GM23338 (cell line): ENCODE measurements at regions not wholly inside any gene's neighbourhood (a gene's known extent, or its start where the extent isn't known, plus 50 kb on each side); places are given as distances from the start of the nearest gene placed in this dataset.

Source experiments
- ATAC-seq: fragments of 200-7000 bp; cut with Tn5 transposase; 3 replicates; pipeline ENCODE4 v1.9.1; 2020
- DNase-seq: peaks from one replicate; pipeline ENCODE4 v3.0.0-alpha.2; 2015; ENCODE audit warnings: low spot score
- H2AFZ ChIP-seq: fragments of 200-600 bp; sonication (generic); 2 replicates; pipeline ENCODE4 v1.8.0; 2016; ENCODE audit warnings: antibody characterized with exemption, mild to moderate bottlenecking, moderate library complexity
- H3F3A ChIP-seq: fragments of 200-600 bp; sonication (generic); replicated peaks from 2 replicates; pipeline ENCODE4 v1.8.0; 2017; ENCODE audit warnings: antibody characterized with exemption, mixed run types, low read depth
- H3K27ac ChIP-seq: fragments of 200-600 bp; sonication (generic); 2 replicates; pipeline ENCODE4 v1.6.1; 2016; ENCODE audit warnings: low read depth
- H3K27me3 ChIP-seq: fragments of 200-600 bp; sonication (generic); 2 replicates; pipeline ENCODE4 v1.8.0; 2016; ENCODE audit warnings: mild to moderate bottlenecking, mixed run types, moderate library complexity; ENCODE audit not compliant: insufficient read depth
- H3K36me3 ChIP-seq: fragments of 200-600 bp; sonication (generic); 2 replicates; pipeline ENCODE4 v1.8.0; 2016; ENCODE audit warnings: mild to moderate bottlenecking; ENCODE audit not compliant: insufficient read depth
- H3K4me1 ChIP-seq: fragments of 200-600 bp; sonication (generic); 2 replicates; pipeline ENCODE4 v1.8.0; 2016; ENCODE audit warnings: mild to moderate bottlenecking, moderate library complexity; ENCODE audit not compliant: insufficient read depth
- H3K4me2 ChIP-seq: fragments of 200-600 bp; sonication (generic); 2 replicates; pipeline ENCODE4 v1.7.1; 2017; ENCODE audit warnings: mixed run types
- H3K4me3 ChIP-seq: fragments of 200-600 bp; sonication (generic); 2 replicates; pipeline ENCODE4 v1.6.1; 2016; ENCODE audit warnings: mixed run types
- H3K79me2 ChIP-seq: fragments of 200-600 bp; sonication (generic); replicated peaks from 2 replicates; pipeline ENCODE4 v1.8.0; 2017; ENCODE audit warnings: mild to moderate bottlenecking; ENCODE audit not compliant: insufficient read depth
- H3K9me2 ChIP-seq: fragments of 200-600 bp; sonication (generic); 2 replicates; pipeline ENCODE4 v1.8.0; 2017; ENCODE audit not compliant: insufficient read depth
- H4K20me1 ChIP-seq: fragments of 200-600 bp; sonication (generic); replicated peaks from 2 replicates; pipeline ENCODE4 v1.8.0; 2017; ENCODE audit warnings: mild to moderate bottlenecking; ENCODE audit not compliant: insufficient read depth
- H3K27ac Mint-ChIP-seq: 2 replicates; pipeline ENCODE4 v1.8.0; 2020; ENCODE audit warnings: inconsistent platforms, mild to moderate bottlenecking, moderate library complexity, mixed read lengths
- H3K27me3 Mint-ChIP-seq: 3 replicates; pipeline ENCODE4 v1.8.0; 2022; ENCODE audit warnings: low read depth, mild to moderate bottlenecking, moderate library complexity, mixed read lengths, inconsistent platforms; ENCODE audit not compliant: insufficient read depth, poor library complexity
- H3K36me3 Mint-ChIP-seq: 3 replicates; pipeline ENCODE4 v1.8.0; 2021; ENCODE audit warnings: low read depth, mild to moderate bottlenecking, inconsistent platforms, moderate library complexity, mixed read lengths
- H3K4me1 Mint-ChIP-seq: 3 replicates; pipeline ENCODE4 v1.8.0; 2020; ENCODE audit warnings: mild to moderate bottlenecking, inconsistent platforms, mixed read lengths
- H3K4me3 Mint-ChIP-seq: 3 replicates; pipeline ENCODE4 v1.8.0; 2021; ENCODE audit warnings: moderate library complexity, mild to moderate bottlenecking, inconsistent platforms, mixed read lengths
- H3K9me3 Mint-ChIP-seq: 3 replicates; pipeline ENCODE4 v1.8.0; 2020; ENCODE audit warnings: moderate library complexity, mild to moderate bottlenecking, inconsistent platforms, mixed read lengths
- CREB1 ChIP-seq: fragments of 250-450 bp; sonication (Bioruptor Pico); IDR thresholded peaks from 2 replicates; pipeline ENCODE4 v1.5.0; 2020; ENCODE audit warnings: low read depth, mild to moderate bottlenecking, moderate library complexity
- EZH2 ChIP-seq: fragments of 200-600 bp; sonication (generic); IDR thresholded peaks from one replicate; pipeline ENCODE4 v1.8.0; 2017; ENCODE audit warnings: antibody characterized with exemption, mild to moderate bottlenecking, low read depth; ENCODE audit not compliant: unreplicated experiment
- EZH2phosphoT487 ChIP-seq: fragments of 200-600 bp; sonication (generic); IDR thresholded peaks from one replicate; pipeline ENCODE4 v1.8.1; 2018; ENCODE audit warnings: antibody characterized with exemption; ENCODE audit not compliant: unreplicated experiment
- JUNB ChIP-seq: IDR thresholded peaks from one replicate; pipeline ENCODE4 v1.6.1; 2016; ENCODE audit warnings: antibody characterized with exemption; ENCODE audit not compliant: unreplicated experiment
- NANOG ChIP-seq: IDR thresholded peaks from 2 replicates; pipeline ENCODE4 v1.6.1; 2016; ENCODE audit warnings: antibody characterized with exemption, borderline replicate concordance
- POLR2AphosphoS5 ChIP-seq: IDR thresholded peaks from 2 replicates; pipeline ENCODE4 v1.6.1; 2016; ENCODE audit warnings: antibody characterized with exemption, low read depth
- STAT1 ChIP-seq: IDR thresholded peaks from one replicate; pipeline ENCODE4 v1.6.1; 2016; ENCODE audit warnings: antibody characterized with exemption; ENCODE audit not compliant: unreplicated experiment
- ZNF114 ChIP-seq: fragments of 250-450 bp; sonication (Bioruptor Pico); IDR thresholded peaks from 2 replicates; pipeline ENCODE4 v1.5.0; 2020; ENCODE audit warnings: mild to moderate bottlenecking, moderate library complexity
- ZNF331 ChIP-seq: fragments of 250-450 bp; sonication (Bioruptor Pico); IDR thresholded peaks from 2 replicates; pipeline ENCODE4 v1.5.0; 2020; ENCODE audit warnings: low read depth, mild to moderate bottlenecking, moderate library complexity
- TF ChIP-seq, protein P1 (sequence below): IDR thresholded peaks from one replicate; pipeline ENCODE4 v1.6.1; 2018; ENCODE audit warnings: antibody characterized with exemption; ENCODE audit not compliant: unreplicated experiment
- TF ChIP-seq, protein P2 (sequence below): IDR thresholded peaks from 2 replicates; pipeline ENCODE4 v1.6.1; 2016; ENCODE audit warnings: antibody characterized with exemption
- TF ChIP-seq, protein P3 (sequence below): fragments of 250-450 bp; sonication (Bioruptor Pico); IDR thresholded peaks from 2 replicates; pipeline ENCODE4 v1.5.0; 2020; ENCODE audit warnings: mild to moderate bottlenecking, moderate library complexity
- TF ChIP-seq, protein P4 (sequence below), 2 experiments: fragments of 200-600 bp in 1 of 2; sonication (generic) in 1 of 2; conservative IDR thresholded peaks; 2 replicates each; pipeline versions ENCODE4 v1.5.1 to v1.6.1; 2016 to 2017; ENCODE audit warnings: antibody characterized with exemption in 2 of 2, low read depth in 2 of 2, mild to moderate bottlenecking in 2 of 2, moderate library complexity in 1 of 2

DNA sequence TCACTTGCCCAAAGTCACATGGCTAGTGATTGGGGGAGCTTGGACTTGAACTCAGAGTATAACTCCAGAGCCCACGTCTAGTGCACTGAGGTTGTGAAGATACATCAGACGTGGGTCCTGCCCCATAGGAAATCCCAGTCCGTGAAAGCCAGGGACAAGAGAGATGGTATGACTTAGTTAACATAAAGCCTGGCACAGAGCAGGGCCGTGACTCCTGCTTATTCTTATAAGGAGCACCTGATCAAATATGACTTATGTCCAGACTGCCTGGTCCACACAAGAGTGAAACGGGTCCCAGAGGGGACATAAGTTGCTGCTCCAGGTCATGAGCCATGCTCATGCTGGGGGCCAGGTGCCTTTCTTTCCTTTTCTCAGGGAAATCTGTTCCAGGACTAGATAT, 166.3 kb upstream of the USP24 start:
- H3K9me2 ChIP-seq = no peaks in the 10 kb centered on the region
- peaks cover 3% of the 10 kb centered on the region for H3K27me3 Mint-ChIP-seq
- no peaks in the 10 kb centered on the region for H3K27me3 ChIP-seq
- no peaks in the 10 kb centered on the region for H3K79me2 ChIP-seq
- H3F3A ChIP-seq = no peaks in the 10 kb centered on the region
- H2AFZ ChIP-seq = no peak overlapping the region
- H3K4me2 ChIP-seq = no peak overlapping the region
- H3K36me3 ChIP-seq = no peaks in the 10 kb centered on the region
- H3K9me3 Mint-ChIP-seq = no peaks in the 10 kb centered on the region; the same call in 2 of the 3 replicates
- no peak overlapping the region for H3K27ac ChIP-seq
- TF ChIP-seq ZNF331 (CRISPR knock-in tag) (no peak), CREB1 (CRISPR knock-in tag) (no peak), NANOG (no peak), ZNF114 (CRISPR knock-in tag) (no peak), EZH2phosphoT487 (no peak), EZH2 (no peak), POLR2AphosphoS5 (no peak), JUNB (no peak), STAT1 (no peak)
- TF ChIP-seq, protein P1, sequence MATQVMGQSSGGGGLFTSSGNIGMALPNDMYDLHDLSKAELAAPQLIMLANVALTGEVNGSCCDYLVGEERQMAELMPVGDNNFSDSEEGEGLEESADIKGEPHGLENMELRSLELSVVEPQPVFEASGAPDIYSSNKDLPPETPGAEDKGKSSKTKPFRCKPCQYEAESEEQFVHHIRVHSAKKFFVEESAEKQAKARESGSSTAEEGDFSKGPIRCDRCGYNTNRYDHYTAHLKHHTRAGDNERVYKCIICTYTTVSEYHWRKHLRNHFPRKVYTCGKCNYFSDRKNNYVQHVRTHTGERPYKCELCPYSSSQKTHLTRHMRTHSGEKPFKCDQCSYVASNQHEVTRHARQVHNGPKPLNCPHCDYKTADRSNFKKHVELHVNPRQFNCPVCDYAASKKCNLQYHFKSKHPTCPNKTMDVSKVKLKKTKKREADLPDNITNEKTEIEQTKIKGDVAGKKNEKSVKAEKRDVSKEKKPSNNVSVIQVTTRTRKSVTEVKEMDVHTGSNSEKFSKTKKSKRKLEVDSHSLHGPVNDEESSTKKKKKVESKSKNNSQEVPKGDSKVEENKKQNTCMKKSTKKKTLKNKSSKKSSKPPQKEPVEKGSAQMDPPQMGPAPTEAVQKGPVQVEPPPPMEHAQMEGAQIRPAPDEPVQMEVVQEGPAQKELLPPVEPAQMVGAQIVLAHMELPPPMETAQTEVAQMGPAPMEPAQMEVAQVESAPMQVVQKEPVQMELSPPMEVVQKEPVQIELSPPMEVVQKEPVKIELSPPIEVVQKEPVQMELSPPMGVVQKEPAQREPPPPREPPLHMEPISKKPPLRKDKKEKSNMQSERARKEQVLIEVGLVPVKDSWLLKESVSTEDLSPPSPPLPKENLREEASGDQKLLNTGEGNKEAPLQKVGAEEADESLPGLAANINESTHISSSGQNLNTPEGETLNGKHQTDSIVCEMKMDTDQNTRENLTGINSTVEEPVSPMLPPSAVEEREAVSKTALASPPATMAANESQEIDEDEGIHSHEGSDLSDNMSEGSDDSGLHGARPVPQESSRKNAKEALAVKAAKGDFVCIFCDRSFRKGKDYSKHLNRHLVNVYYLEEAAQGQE = no peak
- TF ChIP-seq, protein P2, sequence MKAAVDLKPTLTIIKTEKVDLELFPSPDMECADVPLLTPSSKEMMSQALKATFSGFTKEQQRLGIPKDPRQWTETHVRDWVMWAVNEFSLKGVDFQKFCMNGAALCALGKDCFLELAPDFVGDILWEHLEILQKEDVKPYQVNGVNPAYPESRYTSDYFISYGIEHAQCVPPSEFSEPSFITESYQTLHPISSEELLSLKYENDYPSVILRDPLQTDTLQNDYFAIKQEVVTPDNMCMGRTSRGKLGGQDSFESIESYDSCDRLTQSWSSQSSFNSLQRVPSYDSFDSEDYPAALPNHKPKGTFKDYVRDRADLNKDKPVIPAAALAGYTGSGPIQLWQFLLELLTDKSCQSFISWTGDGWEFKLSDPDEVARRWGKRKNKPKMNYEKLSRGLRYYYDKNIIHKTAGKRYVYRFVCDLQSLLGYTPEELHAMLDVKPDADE = no peak
- TF ChIP-seq, protein P3, sequence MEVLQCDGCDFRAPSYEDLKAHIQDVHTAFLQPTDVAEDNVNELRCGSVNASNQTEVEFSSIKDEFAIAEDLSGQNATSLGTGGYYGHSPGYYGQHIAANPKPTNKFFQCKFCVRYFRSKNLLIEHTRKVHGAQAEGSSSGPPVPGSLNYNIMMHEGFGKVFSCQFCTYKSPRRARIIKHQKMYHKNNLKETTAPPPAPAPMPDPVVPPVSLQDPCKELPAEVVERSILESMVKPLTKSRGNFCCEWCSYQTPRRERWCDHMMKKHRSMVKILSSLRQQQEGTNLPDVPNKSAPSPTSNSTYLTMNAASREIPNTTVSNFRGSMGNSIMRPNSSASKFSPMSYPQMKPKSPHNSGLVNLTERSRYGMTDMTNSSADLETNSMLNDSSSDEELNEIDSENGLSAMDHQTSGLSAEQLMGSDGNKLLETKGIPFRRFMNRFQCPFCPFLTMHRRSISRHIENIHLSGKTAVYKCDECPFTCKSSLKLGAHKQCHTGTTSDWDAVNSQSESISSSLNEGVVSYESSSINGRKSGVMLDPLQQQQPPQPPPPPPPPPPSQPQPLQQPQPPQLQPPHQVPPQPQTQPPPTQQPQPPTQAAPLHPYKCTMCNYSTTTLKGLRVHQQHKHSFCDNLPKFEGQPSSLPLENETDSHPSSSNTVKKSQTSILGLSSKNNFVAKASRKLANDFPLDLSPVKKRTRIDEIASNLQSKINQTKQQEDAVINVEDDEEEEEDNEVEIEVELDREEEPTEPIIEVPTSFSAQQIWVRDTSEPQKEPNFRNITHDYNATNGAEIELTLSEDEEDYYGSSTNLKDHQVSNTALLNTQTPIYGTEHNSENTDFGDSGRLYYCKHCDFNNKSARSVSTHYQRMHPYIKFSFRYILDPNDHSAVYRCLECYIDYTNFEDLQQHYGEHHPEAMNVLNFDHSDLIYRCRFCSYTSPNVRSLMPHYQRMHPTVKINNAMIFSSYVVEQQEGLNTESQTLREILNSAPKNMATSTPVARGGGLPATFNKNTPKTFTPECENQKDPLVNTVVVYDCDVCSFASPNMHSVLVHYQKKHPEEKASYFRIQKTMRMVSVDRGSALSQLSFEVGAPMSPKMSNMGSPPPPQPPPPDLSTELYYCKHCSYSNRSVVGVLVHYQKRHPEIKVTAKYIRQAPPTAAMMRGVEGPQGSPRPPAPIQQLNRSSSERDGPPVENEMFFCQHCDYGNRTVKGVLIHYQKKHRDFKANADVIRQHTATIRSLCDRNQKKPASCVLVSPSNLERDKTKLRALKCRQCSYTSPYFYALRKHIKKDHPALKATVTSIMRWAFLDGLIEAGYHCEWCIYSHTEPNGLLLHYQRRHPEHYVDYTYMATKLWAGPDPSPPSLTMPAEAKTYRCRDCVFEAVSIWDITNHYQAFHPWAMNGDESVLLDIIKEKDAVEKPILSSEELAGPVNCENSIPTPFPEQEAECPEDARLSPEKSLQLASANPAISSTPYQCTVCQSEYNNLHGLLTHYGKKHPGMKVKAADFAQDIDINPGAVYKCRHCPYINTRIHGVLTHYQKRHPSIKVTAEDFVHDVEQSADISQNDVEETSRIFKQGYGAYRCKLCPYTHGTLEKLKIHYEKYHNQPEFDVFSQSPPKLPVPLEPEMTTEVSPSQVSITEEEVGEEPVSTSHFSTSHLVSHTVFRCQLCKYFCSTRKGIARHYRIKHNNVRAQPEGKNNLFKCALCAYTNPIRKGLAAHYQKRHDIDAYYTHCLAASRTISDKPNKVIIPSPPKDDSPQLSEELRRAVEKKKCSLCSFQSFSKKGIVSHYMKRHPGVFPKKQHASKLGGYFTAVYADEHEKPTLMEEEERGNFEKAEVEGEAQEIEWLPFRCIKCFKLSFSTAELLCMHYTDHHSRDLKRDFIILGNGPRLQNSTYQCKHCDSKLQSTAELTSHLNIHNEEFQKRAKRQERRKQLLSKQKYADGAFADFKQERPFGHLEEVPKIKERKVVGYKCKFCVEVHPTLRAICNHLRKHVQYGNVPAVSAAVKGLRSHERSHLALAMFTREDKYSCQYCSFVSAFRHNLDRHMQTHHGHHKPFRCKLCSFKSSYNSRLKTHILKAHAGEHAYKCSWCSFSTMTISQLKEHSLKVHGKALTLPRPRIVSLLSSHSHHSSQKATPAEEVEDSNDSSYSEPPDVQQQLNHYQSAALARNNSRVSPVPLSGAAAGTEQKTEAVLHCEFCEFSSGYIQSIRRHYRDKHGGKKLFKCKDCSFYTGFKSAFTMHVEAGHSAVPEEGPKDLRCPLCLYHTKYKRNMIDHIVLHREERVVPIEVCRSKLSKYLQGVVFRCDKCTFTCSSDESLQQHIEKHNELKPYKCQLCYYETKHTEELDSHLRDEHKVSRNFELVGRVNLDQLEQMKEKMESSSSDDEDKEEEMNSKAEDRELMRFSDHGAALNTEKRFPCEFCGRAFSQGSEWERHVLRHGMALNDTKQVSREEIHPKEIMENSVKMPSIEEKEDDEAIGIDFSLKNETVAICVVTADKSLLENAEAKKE = no peak
- TF ChIP-seq, protein P4, sequence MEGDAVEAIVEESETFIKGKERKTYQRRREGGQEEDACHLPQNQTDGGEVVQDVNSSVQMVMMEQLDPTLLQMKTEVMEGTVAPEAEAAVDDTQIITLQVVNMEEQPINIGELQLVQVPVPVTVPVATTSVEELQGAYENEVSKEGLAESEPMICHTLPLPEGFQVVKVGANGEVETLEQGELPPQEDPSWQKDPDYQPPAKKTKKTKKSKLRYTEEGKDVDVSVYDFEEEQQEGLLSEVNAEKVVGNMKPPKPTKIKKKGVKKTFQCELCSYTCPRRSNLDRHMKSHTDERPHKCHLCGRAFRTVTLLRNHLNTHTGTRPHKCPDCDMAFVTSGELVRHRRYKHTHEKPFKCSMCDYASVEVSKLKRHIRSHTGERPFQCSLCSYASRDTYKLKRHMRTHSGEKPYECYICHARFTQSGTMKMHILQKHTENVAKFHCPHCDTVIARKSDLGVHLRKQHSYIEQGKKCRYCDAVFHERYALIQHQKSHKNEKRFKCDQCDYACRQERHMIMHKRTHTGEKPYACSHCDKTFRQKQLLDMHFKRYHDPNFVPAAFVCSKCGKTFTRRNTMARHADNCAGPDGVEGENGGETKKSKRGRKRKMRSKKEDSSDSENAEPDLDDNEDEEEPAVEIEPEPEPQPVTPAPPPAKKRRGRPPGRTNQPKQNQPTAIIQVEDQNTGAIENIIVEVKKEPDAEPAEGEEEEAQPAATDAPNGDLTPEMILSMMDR (conservative IDR thresholded peaks at IDR 0.05; ENCODE audit: low read depth in 2 of 2) = no peak
- no peak overlapping the region for H3K27ac Mint-ChIP-seq
- ATAC-seq = no peak
- H3K36me3 Mint-ChIP-seq = no peaks in the 10 kb centered on the region
- H3K4me3 Mint-ChIP-seq = no peak overlapping the region
- H3K4me1 Mint-ChIP-seq = no peaks in the 10 kb centered on the region
- H4K20me1 ChIP-seq = no peaks in the 10 kb centered on the region
- H3K4me1 ChIP-seq = no peaks in the 10 kb centered on the region
- DNase-seq = no peak
- no peak overlapping the region for H3K4me3 ChIP-seq
